CD4-positive, alpha-beta T cell treated with Interleukin-10 for 1 hour (primary cell): ENCODE measurements at regions not wholly inside any gene's neighbourhood (a gene's known extent, or its start where the extent isn't known, plus 50 kb on each side); places are given as distances from the start of the nearest gene placed in this dataset.

Source experiments
- DNase-seq: peaks from one replicate; pipeline ENCODE4 v3.0.0-alpha.2; 2020

GRCh38 chr19:30314056-30314804 is 58.0 kb upstream of the ZNF536 start:
- DNase-seq, result no peak

DNA sequence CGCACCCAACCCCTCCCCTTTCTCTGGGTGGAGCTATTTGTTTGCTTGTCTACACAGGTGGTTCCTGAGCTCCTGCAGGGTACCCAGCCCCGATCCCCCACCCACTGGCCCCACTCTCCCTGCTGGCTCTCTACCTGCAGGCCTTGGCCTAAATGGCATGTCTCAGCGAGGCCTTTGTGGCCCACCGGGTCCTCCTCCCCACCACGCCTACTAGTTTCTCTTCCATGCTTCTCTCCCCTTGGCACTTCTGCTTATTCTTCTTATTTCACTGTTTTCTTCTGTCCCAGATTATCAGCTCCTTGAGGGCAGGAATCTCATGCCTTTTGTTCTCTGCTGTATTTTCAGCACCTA is 57.4 kb upstream of the ZNF536 start:
- no peak for DNase-seq

GRCh38 chr19:30315159-30315558 is 57.0 kb upstream of the ZNF536 start:
- DNase-seq, result no peak

GRCh38 chr19:30316000-30316491 is 56.1 kb upstream of the ZNF536 start:
- no peak for DNase-seq

DNA sequence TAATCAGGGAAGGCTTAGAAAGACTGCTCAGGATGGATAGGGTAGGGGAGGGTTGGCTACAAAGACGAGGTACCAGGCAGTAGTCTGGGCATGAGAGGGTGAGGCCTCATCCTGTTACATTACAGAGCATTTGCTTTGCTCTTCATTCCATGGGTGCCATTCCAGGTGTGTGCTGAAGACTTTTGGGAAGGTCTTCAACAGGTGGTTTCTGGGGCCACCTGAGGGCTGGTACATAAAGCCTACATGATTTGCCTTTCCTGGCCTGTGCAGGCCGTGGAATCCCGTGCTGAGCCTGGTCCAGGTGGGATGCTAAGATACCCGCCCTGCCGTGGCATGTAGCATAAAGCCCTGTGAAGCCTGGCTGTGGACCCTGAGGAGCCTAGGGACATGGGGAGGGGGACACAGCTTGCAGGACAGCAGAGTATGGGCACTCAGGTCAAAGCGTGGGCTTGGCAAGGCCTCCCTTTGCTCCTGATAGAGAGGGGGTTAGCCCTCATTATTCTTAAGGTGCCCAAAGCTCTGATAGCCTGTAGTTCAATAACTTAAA is 55.6 kb upstream of the ZNF536 start:
- DNase-seq, result no peak

GRCh38 chr19:30317403-30317802 is 54.8 kb upstream of the ZNF536 start:
- no peak for DNase-seq

DNA sequence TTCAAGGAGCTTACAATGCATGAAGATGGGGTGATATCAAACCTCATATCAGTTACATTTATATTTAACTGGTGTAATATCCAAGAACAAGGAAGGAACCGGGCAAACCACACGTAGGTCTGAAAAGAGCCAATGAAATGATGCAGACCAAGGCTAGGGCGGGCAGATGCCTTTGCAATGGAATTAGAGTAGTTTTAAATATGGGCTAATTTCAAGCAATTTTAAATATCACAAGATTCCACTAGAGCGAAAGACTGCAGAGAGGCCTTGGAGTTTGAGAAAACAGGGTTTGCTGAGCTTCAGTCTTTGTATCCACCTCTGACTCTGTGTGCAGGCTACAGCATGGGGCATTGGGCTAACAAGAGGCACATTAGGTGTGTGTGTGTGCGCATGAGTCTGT is 53.9 kb upstream of the ZNF536 start:
- DNase-seq, result no peak

DNA sequence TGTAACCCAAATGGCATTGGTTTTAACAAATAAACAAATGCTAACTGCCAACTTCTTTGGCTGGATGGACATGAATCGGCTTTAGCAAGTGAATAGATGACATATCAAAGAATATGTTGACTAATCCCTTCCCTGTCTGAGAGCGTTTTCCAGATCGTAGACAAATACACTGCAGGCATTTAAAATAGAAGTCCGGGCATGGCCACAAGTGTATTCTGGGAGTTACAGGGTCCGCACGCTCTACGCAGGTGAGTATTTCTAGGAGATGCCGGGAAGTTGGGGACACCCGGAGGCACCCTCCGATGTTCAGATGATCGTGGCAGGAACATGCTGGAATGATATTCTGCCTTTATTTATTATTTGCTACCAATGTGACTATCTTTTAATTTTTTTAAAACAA is 53.2 kb upstream of the ZNF536 start:
- DNase-seq, result no peak

DNA sequence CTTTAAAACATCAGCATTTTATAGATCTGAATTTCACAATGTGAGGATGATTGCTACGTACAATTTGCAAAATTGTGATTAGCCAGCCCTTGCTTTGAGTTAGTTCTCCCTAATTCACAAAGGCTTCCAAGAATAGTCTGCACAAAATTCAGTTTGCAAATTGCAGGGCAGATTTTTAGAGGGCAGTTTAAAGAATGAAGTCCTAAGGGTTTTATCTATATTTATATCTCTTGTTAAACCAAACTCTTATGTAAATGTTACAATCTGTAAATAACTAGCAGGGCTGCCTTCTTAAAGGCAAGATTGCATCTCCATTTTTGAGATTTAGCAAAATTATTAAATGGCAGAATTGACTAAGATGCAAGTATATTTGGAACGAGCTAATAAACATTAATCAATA is 52.8 kb upstream of the ZNF536 start:
- DNase-seq, result no peak

- DNase-seq, result no peak
These were observed 52.3 kb upstream of the ZNF536 start for GRCh38 chr19:30319876-30320275.

DNA sequence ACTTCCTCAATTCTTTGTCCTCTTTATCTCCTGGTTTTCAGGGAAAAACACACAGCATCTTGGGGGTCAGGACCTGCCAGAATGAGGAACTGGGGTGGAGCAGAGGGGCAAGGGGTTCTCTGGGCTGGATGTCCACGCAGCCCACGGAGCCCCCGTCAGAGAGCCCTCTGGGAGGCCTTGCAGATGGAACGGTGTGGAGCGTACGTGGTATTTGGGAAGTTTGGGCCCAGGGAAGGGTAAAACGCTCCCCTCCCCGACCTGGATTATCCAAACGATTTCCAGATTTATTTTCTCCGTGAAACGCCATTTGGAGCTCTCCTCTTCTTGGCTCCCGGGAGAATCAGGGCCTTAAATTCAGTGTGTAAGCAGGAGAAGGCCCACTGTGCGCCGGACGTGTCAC is 51.7 kb upstream of the ZNF536 start:
- no peak for DNase-seq

DNA sequence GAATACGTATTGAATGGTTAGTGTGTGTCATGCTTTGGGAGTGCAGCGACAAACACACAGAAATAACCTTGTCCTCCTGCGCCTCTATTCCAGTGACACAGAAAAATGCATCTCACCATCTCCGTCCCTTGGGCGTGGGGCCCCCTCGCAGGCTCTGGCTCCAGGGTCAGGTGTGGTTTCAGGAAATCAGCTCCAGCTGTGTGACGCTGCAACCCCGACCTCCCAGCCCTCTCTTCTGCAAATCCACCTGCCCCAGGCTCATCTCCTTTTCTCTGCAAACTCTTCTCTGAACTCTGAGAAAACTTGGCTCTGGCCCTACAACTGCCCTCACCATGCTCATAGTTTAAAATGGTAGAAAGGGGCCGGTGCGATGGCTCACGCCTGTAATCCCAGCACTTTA is 51.3 kb upstream of the ZNF536 start:
- DNase-seq, result no peak
